Gastroesophageal sphincter (tissue), 3 donors: ENCODE measurements at regions not wholly inside any gene's neighbourhood (a gene's known extent, or its start where the extent isn't known, plus 50 kb on each side); places are given as distances from the start of the nearest gene placed in this dataset.
"Not testable (repeated sequence)": the region's sequence is repeated elsewhere in the genome, so short reads cannot be mapped to it uniquely, and the experiment has no call there.

Experiments
- POLR2A ChIP-seq, 2 donors: fragments of 450-650 bp; IDR thresholded peaks; one replicate each; pipeline ENCODE4 v1.6.1; 2017; ENCODE audit warnings: antibody characterized with exemption in 2 of 2, mild to moderate bottlenecking in 2 of 2, moderate library complexity in 1 of 2
- POLR2AphosphoS5 ChIP-seq: sonication (generic); formaldehyde crosslinking; IDR thresholded peaks from one replicate; pipeline ENCODE4 v1.6.1; 2017; ENCODE audit warnings: antibody characterized with exemption
- TF ChIP-seq, protein P1 (sequence below), 4 experiments: fragments of 200-600 bp in 2 of 4; fragments of 450-650 bp in 2 of 4; sonication (generic) in 1 of 4; IDR thresholded peaks; one replicate each; pipeline ENCODE4 v1.5.1; 2017 to 2019; ENCODE audit warnings: antibody characterized with exemption in 4 of 4, mild to moderate bottlenecking in 2 of 4, moderate library complexity in 2 of 4

DNA sequence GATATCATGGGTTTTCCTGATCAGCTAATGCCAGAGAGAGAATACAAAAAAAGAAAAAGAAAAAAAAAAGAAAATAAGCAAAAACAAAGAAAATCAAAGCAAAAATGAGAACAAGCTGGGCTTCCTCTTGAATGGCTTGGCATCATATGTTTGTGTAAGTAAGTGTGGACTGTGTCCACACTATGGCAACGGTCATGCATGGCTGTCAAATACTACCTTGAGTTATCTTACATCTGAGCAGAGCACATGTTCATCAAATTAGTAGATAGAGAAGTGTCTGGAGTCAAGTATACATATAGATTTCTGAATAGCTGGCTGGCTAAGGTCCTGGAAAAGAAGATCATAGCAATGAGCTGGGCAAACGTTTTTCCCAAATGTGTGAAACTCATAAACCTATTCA is 470.2 kb downstream of the RPIA start:
- TF ChIP-seq POLR2A (IDR thresholded peaks at IDR 0.05); POLR2AphosphoS5: not testable (repeated sequence)
- TF ChIP-seq, protein P1, sequence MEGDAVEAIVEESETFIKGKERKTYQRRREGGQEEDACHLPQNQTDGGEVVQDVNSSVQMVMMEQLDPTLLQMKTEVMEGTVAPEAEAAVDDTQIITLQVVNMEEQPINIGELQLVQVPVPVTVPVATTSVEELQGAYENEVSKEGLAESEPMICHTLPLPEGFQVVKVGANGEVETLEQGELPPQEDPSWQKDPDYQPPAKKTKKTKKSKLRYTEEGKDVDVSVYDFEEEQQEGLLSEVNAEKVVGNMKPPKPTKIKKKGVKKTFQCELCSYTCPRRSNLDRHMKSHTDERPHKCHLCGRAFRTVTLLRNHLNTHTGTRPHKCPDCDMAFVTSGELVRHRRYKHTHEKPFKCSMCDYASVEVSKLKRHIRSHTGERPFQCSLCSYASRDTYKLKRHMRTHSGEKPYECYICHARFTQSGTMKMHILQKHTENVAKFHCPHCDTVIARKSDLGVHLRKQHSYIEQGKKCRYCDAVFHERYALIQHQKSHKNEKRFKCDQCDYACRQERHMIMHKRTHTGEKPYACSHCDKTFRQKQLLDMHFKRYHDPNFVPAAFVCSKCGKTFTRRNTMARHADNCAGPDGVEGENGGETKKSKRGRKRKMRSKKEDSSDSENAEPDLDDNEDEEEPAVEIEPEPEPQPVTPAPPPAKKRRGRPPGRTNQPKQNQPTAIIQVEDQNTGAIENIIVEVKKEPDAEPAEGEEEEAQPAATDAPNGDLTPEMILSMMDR (IDR thresholded peaks at IDR 0.05) = not testable (repeated sequence)
